MM.1S (cell line): ENCODE measurements at regions not wholly inside any gene's neighbourhood (a gene's known extent, or its start where the extent isn't known, plus 50 kb on each side); places are given as distances from the start of the nearest gene placed in this dataset.
A peak's percentile ranks its signal among the peaks of the same experiment; 100 is the strongest.
"Not testable (repeated sequence)": the region's sequence is repeated elsewhere in the genome, so short reads cannot be mapped to it uniquely, and the experiment has no call there.

Source experiments
- DNase-seq: peaks from one replicate; pipeline ENCODE4 v3.0.0-alpha.2; 2015
- H2AFZ ChIP-seq: fragments of 300-600 bp; sonication (generic); 2 replicates; pipeline ENCODE4 v1.6.0; 2016; ENCODE audit warnings: antibody characterized with exemption, low read length
- H3F3A ChIP-seq: fragments of 300-600 bp; sonication (generic); 2 replicates; pipeline ENCODE4 v1.6.1; 2016; ENCODE audit warnings: mild to moderate bottlenecking, antibody characterized with exemption, low read length, moderate library complexity, mixed read lengths; ENCODE audit not compliant: insufficient read depth
- H3K27ac ChIP-seq: fragments of 300-600 bp; sonication (generic); 2 replicates; pipeline ENCODE4 v1.5.1; 2016; ENCODE audit warnings: mild to moderate bottlenecking, low read length
- H3K27me3 ChIP-seq: fragments of 300-600 bp; sonication (generic); replicated peaks from 2 replicates; pipeline ENCODE4 v1.6.0; 2016; ENCODE audit warnings: low read length; ENCODE audit not compliant: insufficient read depth
- H3K36me3 ChIP-seq: fragments of 300-600 bp; sonication (generic); replicated peaks from 2 replicates; pipeline ENCODE4 v1.6.1; 2016; ENCODE audit warnings: mild to moderate bottlenecking, low read length, mixed read lengths; ENCODE audit not compliant: insufficient read depth
- H3K4me1 ChIP-seq: fragments of 300-600 bp; sonication (generic); 2 replicates; pipeline ENCODE4 v1.6.1; 2016; ENCODE audit warnings: low read length, mixed read lengths
- H3K4me2 ChIP-seq: fragments of 300-600 bp; sonication (generic); 2 replicates; pipeline ENCODE4 v1.6.0; 2016; ENCODE audit warnings: low read depth, low read length
- H3K4me3 ChIP-seq: fragments of 300-600 bp; sonication (generic); 2 replicates; pipeline ENCODE4 v1.5.1; 2016; ENCODE audit warnings: low read length, mixed read lengths
- H3K79me2 ChIP-seq: fragments of 300-600 bp; sonication (generic); 2 replicates; pipeline ENCODE4 v1.6.1; 2016; ENCODE audit warnings: mixed run types, low read length, mixed read lengths
- H3K9ac ChIP-seq: fragments of 300-600 bp; sonication (generic); 2 replicates; pipeline ENCODE4 v1.6.1; 2016; ENCODE audit warnings: low read length, mixed read lengths
- H3K9me2 ChIP-seq: fragments of 300-600 bp; sonication (generic); replicated peaks from 2 replicates; pipeline ENCODE4 v1.6.1; 2016; ENCODE audit warnings: mild to moderate bottlenecking, low read length, mixed read lengths; ENCODE audit not compliant: insufficient read depth
- H3K9me3 ChIP-seq: fragments of 300-600 bp; sonication (generic); replicated peaks from 2 replicates; pipeline ENCODE4 v1.6.1; 2016; ENCODE audit warnings: mild to moderate bottlenecking, low read length, mixed read lengths; ENCODE audit not compliant: insufficient read depth
- H4K20me1 ChIP-seq: fragments of 300-600 bp; sonication (generic); 2 replicates; pipeline ENCODE4 v1.6.1; 2016; ENCODE audit warnings: mild to moderate bottlenecking, low read length, moderate library complexity, mixed read lengths; ENCODE audit not compliant: insufficient read depth
- CTCF ChIP-seq: fragments of 300-600 bp; sonication (generic); IDR thresholded peaks from 2 replicates; pipeline ENCODE4 v1.5.1; 2016; ENCODE audit warnings: antibody characterized with exemption, low read length, mixed read lengths
- EZH2 ChIP-seq: fragments of 300-600 bp; sonication (generic); optimal IDR thresholded peaks from 2 replicates; pipeline ENCODE3; 2017; ENCODE audit warnings: low read depth, mild to moderate bottlenecking, antibody characterized with exemption, low read length, mixed read lengths
- EZH2phosphoT487 ChIP-seq: fragments of 300-600 bp; sonication (generic); IDR thresholded peaks from 2 replicates; pipeline ENCODE4 v1.6.1; 2018; ENCODE audit warnings: antibody characterized with exemption, low read length

GRCh38 chr4:83910693-83911092 lies 374.8 kb downstream of the GPAT3 start:
- Histone ChIP-seq H3K9ac (no peak overlapping the region), H3K9me2 (no peaks in the 10 kb centered on the region), H3K27ac (no peak overlapping the region), H4K20me1 (no peaks in the 10 kb centered on the region), H3K4me2 (no peak overlapping the region), H2AFZ (no peak overlapping the region), H3K79me2 (no peaks in the 10 kb centered on the region), H3K27me3 (no peaks in the 10 kb centered on the region), H3K36me3 (no peaks in the 10 kb centered on the region), H3K4me3 (no peak overlapping the region), H3F3A (no peaks in the 10 kb centered on the region), H3K4me1 (no peaks in the 10 kb centered on the region), H3K9me3 (no peaks in the 10 kb centered on the region)
- DNase-seq = no peak
- TF ChIP-seq EZH2 (no peak), CTCF (no peak), EZH2phosphoT487 (no peak)

- Histone ChIP-seq H3K9ac (no peak overlapping the region), H3K9me3 (no peaks in the 10 kb centered on the region), H3K79me2 (no peaks in the 10 kb centered on the region), H3K27me3 (no peaks in the 10 kb centered on the region), H4K20me1 (no peaks in the 10 kb centered on the region), H3K9me2 (no peaks in the 10 kb centered on the region), H3K4me3 (no peak overlapping the region), H3F3A (no peaks in the 10 kb centered on the region), H3K36me3 (no peaks in the 10 kb centered on the region), H2AFZ (no peak overlapping the region), H3K4me1 (no peaks in the 10 kb centered on the region), H3K4me2 (no peak overlapping the region), H3K27ac (no peak overlapping the region)
- DNase-seq = no peak
- TF ChIP-seq CTCF (no peak), EZH2 (no peak), EZH2phosphoT487 (no peak)
Observed at GRCh38 chr4:83906561-83906960, 370.7 kb downstream of the GPAT3 start.

GRCh38 chr4:83905952-83906351 lies 370.0 kb downstream of the GPAT3 start:
- TF ChIP-seq EZH2phosphoT487 (no peak), CTCF (peak; percentile 38), EZH2 (no peak)
- peak; percentile 26 for DNase-seq
- Histone ChIP-seq H3K9me3 (no peaks in the 10 kb centered on the region), H3F3A (no peaks in the 10 kb centered on the region), H3K27me3 (no peaks in the 10 kb centered on the region), H3K4me3 (no peak overlapping the region), H3K4me2 (no peak overlapping the region), H3K79me2 (no peaks in the 10 kb centered on the region), H2AFZ (no peak overlapping the region), H3K36me3 (no peaks in the 10 kb centered on the region), H3K4me1 (no peaks in the 10 kb centered on the region), H3K9me2 (no peaks in the 10 kb centered on the region), H4K20me1 (no peaks in the 10 kb centered on the region), H3K9ac (no peak overlapping the region), H3K27ac (no peak overlapping the region)

- H3K9ac ChIP-seq, DNase-seq, H3K4me3 ChIP-seq, H3K79me2 ChIP-seq, H2AFZ ChIP-seq, H3K9me3 ChIP-seq, H3K36me3 ChIP-seq, H3K27ac ChIP-seq, H3K4me2 ChIP-seq, H3K4me1 ChIP-seq, H3K9me2 ChIP-seq, H3K27me3 ChIP-seq, H4K20me1 ChIP-seq, H3F3A ChIP-seq: not testable (repeated sequence)
Observed at GRCh38 chr4:83903740-83904139, 367.8 kb downstream of the GPAT3 start.
